PC-3 (cell line): ENCODE measurements at regions not wholly inside any gene's neighbourhood (a gene's known extent, or its start where the extent isn't known, plus 50 kb on each side); places are given as distances from the start of the nearest gene placed in this dataset.

Experiments
- ATAC-seq: fragments of 200-7000 bp; cut with Tn5 transposase; 2 replicates; pipeline ENCODE4 v1.9.1; 2020; ENCODE audit warnings: mild to moderate bottlenecking, moderate library complexity
- BruUV-seq: library from RNA; stranded (reverse); fragments of 400-500 nt; replicated peaks from 2 replicates; lab custom pipeline; 2021; lab: Mats Ljungman, UMichigan
- CTCF ChIA-PET: fragments of 300-600 bp; sonication (Branson Sonifier 250); formaldehyde crosslinking; loops from one replicate; lab custom pipeline; 2022; ENCODE audit warnings: antibody characterized with exemption; lab: Charles Lee
- POLR2A ChIA-PET: fragments of 300-600 bp; sonication (Branson Sonifier 250); formaldehyde crosslinking; loops from one replicate; lab custom pipeline; 2022; ENCODE audit warnings: antibody characterized with exemption; ENCODE audit not compliant: unreplicated experiment; lab: Charles Lee
- DNase-seq: peaks from one replicate; pipeline ENCODE4 v3.0.0-alpha.2; 2015
- H2AFZ ChIP-seq: fragments of 300-600 bp; sonication (generic); 2 replicates; pipeline ENCODE4 v1.6.0; 2016; ENCODE audit warnings: antibody characterized with exemption, low read length
- H3F3A ChIP-seq: fragments of 300-600 bp; sonication (generic); one replicate; pipeline ENCODE4 v1.6.0; 2017; ENCODE audit warnings: antibody characterized with exemption, low read length, control low read depth, mild to moderate bottlenecking; ENCODE audit not compliant: unreplicated experiment
- H3K27ac ChIP-seq: fragments of 300-600 bp; sonication (generic); 2 replicates; pipeline ENCODE4 v1.5.1; 2016; ENCODE audit warnings: mild to moderate bottlenecking, low read length
- H3K27me3 ChIP-seq: fragments of 300-600 bp; sonication (generic); 2 replicates; pipeline ENCODE4 v1.6.1; 2016; ENCODE audit warnings: low read length, mixed read lengths
- H3K36me3 ChIP-seq: fragments of 300-600 bp; sonication (generic); 2 replicates; pipeline ENCODE4 v1.6.1; 2016; ENCODE audit warnings: low read depth, mixed run types, low read length, mixed read lengths
- H3K4me1 ChIP-seq: fragments of 300-600 bp; sonication (generic); 2 replicates; pipeline ENCODE4 v1.5.1; 2016; ENCODE audit warnings: low read length; ENCODE audit not compliant: insufficient read depth
- H3K4me2 ChIP-seq: fragments of 300-600 bp; sonication (generic); 2 replicates; pipeline ENCODE4 v1.6.0; 2016; ENCODE audit warnings: low read length
- H3K4me3 ChIP-seq: fragments of 300-600 bp; sonication (generic); 2 replicates; pipeline ENCODE4 v1.5.1; 2016; ENCODE audit warnings: mild to moderate bottlenecking, low read length, mixed read lengths
- H3K79me2 ChIP-seq: fragments of 300-600 bp; sonication (generic); 2 replicates; pipeline ENCODE4 v1.6.1; 2017; ENCODE audit warnings: low read length, mixed read lengths
- H3K9ac ChIP-seq: fragments of 300-600 bp; sonication (generic); 2 replicates; pipeline ENCODE4 v1.6.0; 2016; ENCODE audit warnings: mild to moderate bottlenecking, low read length
- H3K9me2 ChIP-seq: fragments of 300-600 bp; sonication (generic); replicated peaks from 2 replicates; pipeline ENCODE4 v1.6.1; 2016; ENCODE audit warnings: mixed run types, low read length, mixed read lengths
- H3K9me3 ChIP-seq: fragments of 300-600 bp; sonication (generic); 2 replicates; pipeline ENCODE4 v1.6.1; 2016; ENCODE audit warnings: low read length, mixed read lengths
- H4K20me1 ChIP-seq: fragments of 300-600 bp; sonication (generic); 2 replicates; pipeline ENCODE4 v1.6.1; 2016; ENCODE audit warnings: low read length, mixed read lengths
- EZH2 ChIP-seq: fragments of 300-600 bp; sonication (generic); IDR thresholded peaks from one replicate; pipeline ENCODE4 v1.6.1; 2017; ENCODE audit warnings: antibody characterized with exemption, mild to moderate bottlenecking, low read length; ENCODE audit not compliant: unreplicated experiment
- EZH2phosphoT487 ChIP-seq: fragments of 300-600 bp; sonication (generic); IDR thresholded peaks from 2 replicates; pipeline ENCODE4 v1.6.1; 2018; ENCODE audit warnings: mild to moderate bottlenecking, antibody characterized with exemption, low read length, borderline replicate concordance
- intact Hi-C: fragments of 100-400 bp; cut with micrococcal nuclease; formaldehyde crosslinking; loops from 2 replicates; pipeline ENCODE4 v1.9.0; 2023
- TF ChIP-seq, protein P1 (sequence below): fragments of 300-600 bp; sonication (generic); conservative IDR thresholded peaks from 2 replicates; pipeline ENCODE4 v1.5.1; 2017; ENCODE audit warnings: antibody characterized with exemption, low read depth, mild to moderate bottlenecking, low read length

DNA sequence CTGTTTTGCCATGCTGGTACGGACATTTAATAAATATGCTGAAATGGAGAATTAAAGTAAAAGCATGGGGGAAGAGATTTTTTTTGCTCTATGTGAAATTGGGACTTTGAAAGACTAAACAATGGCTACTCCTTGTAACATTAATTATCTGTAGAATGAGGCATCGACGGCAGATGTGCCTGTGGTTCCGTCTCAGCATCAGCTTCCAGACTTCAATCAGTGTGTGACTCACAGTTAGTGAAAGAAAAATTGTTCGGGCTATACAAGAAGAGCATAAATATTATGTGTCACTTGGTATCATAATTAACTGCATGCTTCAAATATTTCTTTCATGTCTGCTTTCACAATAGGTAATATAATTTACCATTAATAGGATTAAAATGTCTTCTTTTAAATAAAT is 117.0 kb upstream of the SMIM21 start:
- TF ChIP-seq EZH2phosphoT487: no peak
- TF ChIP-seq, protein P1, sequence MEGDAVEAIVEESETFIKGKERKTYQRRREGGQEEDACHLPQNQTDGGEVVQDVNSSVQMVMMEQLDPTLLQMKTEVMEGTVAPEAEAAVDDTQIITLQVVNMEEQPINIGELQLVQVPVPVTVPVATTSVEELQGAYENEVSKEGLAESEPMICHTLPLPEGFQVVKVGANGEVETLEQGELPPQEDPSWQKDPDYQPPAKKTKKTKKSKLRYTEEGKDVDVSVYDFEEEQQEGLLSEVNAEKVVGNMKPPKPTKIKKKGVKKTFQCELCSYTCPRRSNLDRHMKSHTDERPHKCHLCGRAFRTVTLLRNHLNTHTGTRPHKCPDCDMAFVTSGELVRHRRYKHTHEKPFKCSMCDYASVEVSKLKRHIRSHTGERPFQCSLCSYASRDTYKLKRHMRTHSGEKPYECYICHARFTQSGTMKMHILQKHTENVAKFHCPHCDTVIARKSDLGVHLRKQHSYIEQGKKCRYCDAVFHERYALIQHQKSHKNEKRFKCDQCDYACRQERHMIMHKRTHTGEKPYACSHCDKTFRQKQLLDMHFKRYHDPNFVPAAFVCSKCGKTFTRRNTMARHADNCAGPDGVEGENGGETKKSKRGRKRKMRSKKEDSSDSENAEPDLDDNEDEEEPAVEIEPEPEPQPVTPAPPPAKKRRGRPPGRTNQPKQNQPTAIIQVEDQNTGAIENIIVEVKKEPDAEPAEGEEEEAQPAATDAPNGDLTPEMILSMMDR: no peak
- TF ChIP-seq EZH2: no peak
- no peaks in the 10 kb centered on the region for H3F3A ChIP-seq

DNA sequence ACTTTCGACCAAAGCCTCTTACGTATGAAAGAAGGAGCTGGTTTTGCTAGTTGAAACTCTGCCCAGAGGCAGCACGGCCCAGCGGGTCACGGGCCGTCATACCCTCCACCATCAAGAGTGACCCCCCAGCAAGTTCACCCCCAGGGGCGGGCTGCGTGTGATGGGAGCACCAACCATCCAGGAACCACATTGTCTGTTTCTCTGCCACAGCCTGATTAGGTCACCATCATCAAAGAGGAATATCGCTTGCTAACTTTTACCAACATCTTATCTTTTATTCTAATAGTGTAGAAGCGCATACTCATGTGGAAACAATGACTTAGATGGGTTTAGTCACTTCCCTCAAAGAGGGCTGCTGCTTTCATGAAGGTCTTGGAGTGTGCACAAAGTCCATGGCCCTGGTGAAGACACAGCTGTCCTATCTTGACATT is 116.6 kb upstream of the SMIM21 start:
- H3K9me2 ChIP-seq: no peaks in the 10 kb centered on the region
- no peak for DNase-seq
- peaks cover 93% of the 10 kb centered on the region for H3K27me3 ChIP-seq
- H3F3A ChIP-seq: no peaks in the 10 kb centered on the region
- no peak for ATAC-seq
- no peaks in the 10 kb centered on the region for H4K20me1 ChIP-seq
- no peaks in the 10 kb centered on the region for H3K9me3 ChIP-seq
- no peak overlapping the region for H3K4me2 ChIP-seq
- intact Hi-C loops: no loop called here
- no peak overlapping the region for H3K4me3 ChIP-seq
- no peak overlapping the region for H2AFZ ChIP-seq
- POLR2A ChIA-PET: no interaction called here
- CTCF ChIA-PET: no interaction called here
- H3K4me1 ChIP-seq: no peaks in the 10 kb centered on the region
- BruUV-seq: no TSS peak
- no peak overlapping the region for H3K27ac ChIP-seq
- TF ChIP-seq, protein P1: no peak
- TF ChIP-seq EZH2 (no peak), EZH2phosphoT487 (no peak)
- H3K9ac ChIP-seq: no peak overlapping the region
- H3K36me3 ChIP-seq: no peaks in the 10 kb centered on the region
- H3K79me2 ChIP-seq: no peaks in the 10 kb centered on the region

More for the DNA sequence above, 117.0 kb upstream of the SMIM21 start:
- Histone ChIP-seq H3K4me3 (no peak overlapping the region), H3K27me3 (peaks cover 93% of the 10 kb centered on the region), H3K9me3 (no peaks in the 10 kb centered on the region), H4K20me1 (no peaks in the 10 kb centered on the region), H3K27ac (no peak overlapping the region), H3K4me2 (no peak overlapping the region), H3K9me2 (no peaks in the 10 kb centered on the region), H2AFZ (no peak overlapping the region), H3K9ac (no peak overlapping the region), H3K4me1 (no peaks in the 10 kb centered on the region), H3K36me3 (no peaks in the 10 kb centered on the region), H3K79me2 (no peaks in the 10 kb centered on the region)
- CTCF ChIA-PET: no interaction called here
- POLR2A ChIA-PET: no interaction called here
- intact Hi-C loops: no loop called here
- no TSS peak for BruUV-seq
- ATAC-seq: no peak
- no peak for DNase-seq

DNA sequence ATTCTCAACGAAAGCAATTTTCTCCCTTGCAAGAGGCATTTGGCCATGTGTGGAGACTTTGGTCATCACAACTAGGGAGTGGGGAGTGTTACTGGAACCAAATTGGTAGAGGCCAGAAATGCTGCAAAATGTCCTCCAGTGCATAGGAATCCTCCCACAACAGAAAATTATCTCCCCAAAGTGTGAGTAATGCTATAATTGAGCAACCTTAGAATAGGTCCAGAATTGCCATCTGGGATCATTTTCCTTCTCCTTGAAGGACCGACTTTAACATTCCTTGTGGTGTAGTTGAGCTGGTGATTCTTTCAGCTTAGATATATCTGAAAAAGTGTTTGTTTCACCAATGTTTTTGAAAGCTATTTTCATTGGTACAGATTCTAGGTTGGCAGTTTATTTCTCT is 111.2 kb upstream of the SMIM21 start:
- no peak for DNase-seq
- H3K4me1 ChIP-seq: no peaks in the 10 kb centered on the region
- BruUV-seq: no TSS peak
- no peaks in the 10 kb centered on the region for H3K36me3 ChIP-seq
- H3K79me2 ChIP-seq: no peaks in the 10 kb centered on the region
- H4K20me1 ChIP-seq: no peaks in the 10 kb centered on the region
- intact Hi-C loops: no loop called here
- ChIA-PET POLR2A (no interaction called here), CTCF (no interaction called here)
- H3F3A ChIP-seq: no peaks in the 10 kb centered on the region
- H3K9me3 ChIP-seq: no peaks in the 10 kb centered on the region
- no peak overlapping the region for H3K4me3 ChIP-seq
- H3K9ac ChIP-seq: no peak overlapping the region
- no peak overlapping the region for H3K27ac ChIP-seq
- H2AFZ ChIP-seq: no peak overlapping the region
- no peak overlapping the region for H3K4me2 ChIP-seq
- no peaks in the 10 kb centered on the region for H3K9me2 ChIP-seq
- TF ChIP-seq EZH2phosphoT487 (no peak), EZH2 (no peak)
- TF ChIP-seq, protein P1: no peak
- ATAC-seq: no peak
- H3K27me3 ChIP-seq: peaks cover 95% of the 10 kb centered on the region
